ENCODE measurements at regions not wholly inside any gene's neighbourhood (a gene's known extent, or its start where the extent isn't known, plus 50 kb on each side); places are given as distances from the start of the nearest gene placed in this dataset.

- H3K9me1 ChIP-seq (replicated peaks; ENCODE audit: control insufficient read depth, extremely low read depth, insufficient read depth, low read length), result no peaks in the 10 kb centered on the region
- no peaks in the 10 kb centered on the region for H3K36me3 ChIP-seq (ENCODE audit: control insufficient read depth in 2 of 2, extremely low read depth in 1 of 2, insufficient read depth in 2 of 2, low read length in 2 of 2)
- no peak overlapping the region for H3K4me3 ChIP-seq (replicated peaks in 1 of 3; ENCODE audit: insufficient read depth in 1 of 3, low read depth in 1 of 3, low read length in 3 of 3)
- no peak for DNase-seq (ENCODE audit: low read depth, low spot score)
- H3K9ac ChIP-seq (replicated peaks; ENCODE audit: extremely low read depth, insufficient read depth, low read length), result no peak overlapping the region
- dilution Hi-C loops (cut with MboI; ENCODE audit: extremely low pct_ligation_motif_present, low sequenced_read_pairs) (no loop called here), intact Hi-C loops (cut with micrococcal nuclease) (no loop called here)
- ChIA-PET POLR2A (no interaction called here), CTCF (no interaction called here)
- H3K4me1 ChIP-seq (ENCODE audit: control insufficient read depth, extremely low read depth, insufficient read depth, low read length), result no peaks in the 10 kb centered on the region
- no peak overlapping the region for H2AFZ ChIP-seq (ENCODE audit: low read depth, low read length)
- TF ChIP-seq GATA2 (IDR thresholded peaks at IDR 0.05; ENCODE audit: insufficient read depth, insufficient read length, low read depth, low read length), result no peak
- no peak for TF ChIP-seq FOS (IDR thresholded peaks at IDR 0.05; ENCODE audit: borderline replicate concordance, insufficient read depth, low read length)
- no peak for TF ChIP-seq POLR2A (IDR thresholded peaks at IDR 0.05; ENCODE audit: low read depth, low read length)
- no peak for TF ChIP-seq CTCF (IDR thresholded peaks at IDR 0.05; ENCODE audit: extremely low read depth in 1 of 2, insufficient read depth in 1 of 2, low read depth in 1 of 2, low read length in 2 of 2)
- TF ChIP-seq MYC (IDR thresholded peaks at IDR 0.05; ENCODE audit: low read depth, low read length), result no peak
- TF ChIP-seq EZH2 (IDR thresholded peaks at IDR 0.05; ENCODE audit: borderline replicate concordance, low read depth, low read length, severe bottlenecking), result no peak
- no peak for TF ChIP-seq JUN (IDR thresholded peaks at IDR 0.05; ENCODE audit: borderline replicate concordance, insufficient read depth, insufficient read length, low read depth)
- TF ChIP-seq MAX (IDR thresholded peaks at IDR 0.05; ENCODE audit: insufficient read depth, insufficient read length), result no peak
- TF ChIP-seq POLR2AphosphoS5 (IDR thresholded peaks at IDR 0.05; ENCODE audit: insufficient read depth, low read depth, low read length), result no peak
- H3K4me2 ChIP-seq (ENCODE audit: insufficient read depth, low read length), result no peak overlapping the region
- no peak for FAIRE-seq
- H3K79me2 ChIP-seq (ENCODE audit: control insufficient read depth, insufficient read depth, low read length), result no peaks in the 10 kb centered on the region
- H3K27me3 ChIP-seq (ENCODE audit: control insufficient read depth in 2 of 2, insufficient read depth in 2 of 2, low read length in 2 of 2), result no peaks in the 10 kb centered on the region
- no TSS peak for BruUV-seq (replicated peaks)
- H3K9me3 ChIP-seq (replicated peaks; ENCODE audit: control insufficient read depth, insufficient read depth, low read length), result no peaks in the 10 kb centered on the region
- no peaks in the 10 kb centered on the region for H4K20me1 ChIP-seq (replicated peaks; ENCODE audit: control insufficient read depth, extremely low read depth, insufficient read depth, low read length)
- H3K27ac ChIP-seq (ENCODE audit: insufficient read depth, low read depth, low read length), result no peak overlapping the region
Observed at GRCh38 chr21:27403011-27403410, 436.1 kb upstream of the ADAMTS5 start.
